DOHH2 (cell line): ENCODE measurements at regions not wholly inside any gene's neighbourhood (a gene's known extent, or its start where the extent isn't known, plus 50 kb on each side); places are given as distances from the start of the nearest gene placed in this dataset.

ENCODE experiments used
- H3F3A ChIP-seq: fragments of 200-600 bp; sonication (generic), shearing (Covaris generic); 2 replicates; pipeline ENCODE4 v1.6.0; 2016; ENCODE audit warnings: antibody characterized with exemption, mild to moderate bottlenecking; ENCODE audit not compliant: control insufficient read depth, insufficient read depth
- H3K27ac ChIP-seq: fragments of 200-600 bp; sonication (generic); 2 replicates; pipeline ENCODE4 v1.5.1; 2014; ENCODE audit warnings: low read depth, mild to moderate bottlenecking, low read length, moderate library complexity
- H3K27me3 ChIP-seq: fragments of 200-600 bp; sonication (generic); 2 replicates; pipeline ENCODE4 v1.6.1; 2014; ENCODE audit warnings: mild to moderate bottlenecking, low read length, mixed read lengths; ENCODE audit not compliant: control insufficient read depth
- H3K36me3 ChIP-seq: fragments of 200-600 bp; sonication (generic); 2 replicates; pipeline ENCODE4 v1.6.1; 2014; ENCODE audit warnings: mild to moderate bottlenecking, low read length, moderate library complexity, mixed read lengths; ENCODE audit not compliant: control insufficient read depth
- H3K4me1 ChIP-seq: fragments of 200-600 bp; sonication (generic); 2 replicates; pipeline ENCODE4 v1.6.1; 2014; ENCODE audit warnings: mild to moderate bottlenecking, low read length, mixed read lengths; ENCODE audit not compliant: control insufficient read depth
- H3K4me2 ChIP-seq: fragments of 200-600 bp; sonication (generic); 2 replicates; pipeline ENCODE4 v1.6.0; 2014; ENCODE audit warnings: mild to moderate bottlenecking, low read length, moderate library complexity
- H3K4me3 ChIP-seq: fragments of 200-600 bp; sonication (generic); 2 replicates; pipeline ENCODE4 v1.5.1; 2014; ENCODE audit warnings: mild to moderate bottlenecking, low read length, mixed read lengths
- H3K79me2 ChIP-seq: fragments of 200-600 bp; sonication (generic); 2 replicates; pipeline ENCODE4 v1.6.1; 2014; ENCODE audit warnings: mild to moderate bottlenecking, low read length, mixed read lengths; ENCODE audit not compliant: control insufficient read depth
- H3K9me2 ChIP-seq: fragments of 200-600 bp; sonication (generic); replicated peaks from 2 replicates; pipeline ENCODE4 v1.6.1; 2014; ENCODE audit warnings: mild to moderate bottlenecking, low read length, mixed read lengths; ENCODE audit not compliant: control insufficient read depth
- H3K9me3 ChIP-seq: fragments of 200-600 bp; sonication (generic); 2 replicates; pipeline ENCODE4 v1.6.1; 2014; ENCODE audit warnings: antibody characterized with exemption, low read length, mixed read lengths; ENCODE audit not compliant: control insufficient read depth, insufficient read depth
- H4K20me1 ChIP-seq: fragments of 200-600 bp; sonication (generic); 2 replicates; pipeline ENCODE4 v1.6.0; 2014; ENCODE audit warnings: low read depth, mild to moderate bottlenecking, antibody characterized with exemption, low read length, moderate library complexity; ENCODE audit not compliant: control insufficient read depth, insufficient read depth
- CTCF ChIP-seq: fragments of 200-600 bp; sonication (generic); IDR thresholded peaks from one replicate; pipeline ENCODE4 v1.5.1; 2014; ENCODE audit warnings: antibody characterized with exemption, mild to moderate bottlenecking, low read depth, low read length; ENCODE audit not compliant: poor library complexity, severe bottlenecking
- EZH2phosphoT487 ChIP-seq: fragments of 200-600 bp; sonication (generic); IDR thresholded peaks from 2 replicates; pipeline ENCODE4 v1.6.1; 2017; ENCODE audit warnings: borderline replicate concordance, mild to moderate bottlenecking, antibody characterized with exemption, low read length, moderate library complexity, mixed read lengths

GRCh38 chr1:115491298-115492018, 150.3 kb upstream of the VANGL1 start:
- Histone ChIP-seq H3K36me3 (no peaks in the 10 kb centered on the region), H3K27me3 (no peaks in the 10 kb centered on the region), H3F3A (no peaks in the 10 kb centered on the region), H3K79me2 (no peaks in the 10 kb centered on the region), H3K4me1 (no peaks in the 10 kb centered on the region), H3K9me2 (no peaks in the 10 kb centered on the region), H3K9me3 (no peaks in the 10 kb centered on the region), H3K4me3 (no peak overlapping the region), H3K27ac (no peak overlapping the region), H3K4me2 (no peak overlapping the region), H4K20me1 (no peaks in the 10 kb centered on the region)
- TF ChIP-seq EZH2phosphoT487 (no peak), CTCF (no peak)

GRCh38 chr1:115479055-115479482, 141.0 kb upstream of the NGF start:
- TF ChIP-seq EZH2phosphoT487 = no peak
- TF ChIP-seq CTCF = no peak
- H3K27ac ChIP-seq = no peak overlapping the region
- H3K4me3 ChIP-seq = no peak overlapping the region
- H3K27me3 ChIP-seq = no peaks in the 10 kb centered on the region
- H3K9me3 ChIP-seq = no peaks in the 10 kb centered on the region
- H3K9me2 ChIP-seq = no peaks in the 10 kb centered on the region
- H3K79me2 ChIP-seq = no peaks in the 10 kb centered on the region
- H3K4me2 ChIP-seq = no peak overlapping the region
- no peaks in the 10 kb centered on the region for H3K4me1 ChIP-seq
- no peaks in the 10 kb centered on the region for H3F3A ChIP-seq
- no peaks in the 10 kb centered on the region for H4K20me1 ChIP-seq
- no peaks in the 10 kb centered on the region for H3K36me3 ChIP-seq

GRCh38 chr1:115477071-115477470, 139.0 kb upstream of the NGF start:
- H3K36me3 ChIP-seq = no peaks in the 10 kb centered on the region
- H3K9me2 ChIP-seq = no peaks in the 10 kb centered on the region
- no peaks in the 10 kb centered on the region for H3F3A ChIP-seq
- no peak overlapping the region for H3K4me3 ChIP-seq
- H3K4me2 ChIP-seq = no peak overlapping the region
- TF ChIP-seq CTCF (no peak), EZH2phosphoT487 (no peak)
- H3K27me3 ChIP-seq = no peaks in the 10 kb centered on the region
- H3K79me2 ChIP-seq = no peaks in the 10 kb centered on the region
- no peaks in the 10 kb centered on the region for H3K9me3 ChIP-seq
- no peaks in the 10 kb centered on the region for H4K20me1 ChIP-seq
- no peak overlapping the region for H3K27ac ChIP-seq
- no peaks in the 10 kb centered on the region for H3K4me1 ChIP-seq
